ENCODE measurements at regions not wholly inside any gene's neighbourhood (a gene's known extent, or its start where the extent isn't known, plus 50 kb on each side); places are given as distances from the start of the nearest gene placed in this dataset.

GRCh38 chr3:153614140-153614539 is 452.1 kb downstream of the RAP2B start:
- no peak for TF ChIP-seq CTCF (IDR thresholded peaks at IDR 0.05)
- no peak for TF ChIP-seq POLR2A (IDR thresholded peaks at IDR 0.05; ENCODE audit: low read depth)

Data from esophagus muscularis mucosa (tissue), 3 donors.